ENCODE measurements at regions not wholly inside any gene's neighbourhood (a gene's known extent, or its start where the extent isn't known, plus 50 kb on each side); places are given as distances from the start of the nearest gene placed in this dataset.

DNA sequence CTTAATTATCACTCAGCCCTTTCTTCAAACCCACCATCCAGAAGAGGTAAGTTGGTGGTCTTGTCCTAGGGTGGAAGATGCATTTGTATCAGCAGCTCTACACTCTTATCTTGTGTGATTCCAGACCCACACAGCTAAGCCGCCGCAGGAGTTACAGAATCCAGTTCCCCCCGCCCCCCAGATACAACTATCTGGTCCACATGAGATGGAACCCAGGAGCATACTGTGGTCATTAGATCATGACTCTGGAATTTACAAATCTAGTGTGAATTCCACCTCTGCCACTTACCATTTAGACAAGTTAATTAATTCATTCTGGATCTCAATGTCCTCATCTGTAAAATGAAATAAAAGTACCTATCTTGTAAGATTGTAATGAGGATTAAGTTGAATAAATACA lies 486.4 kb downstream of the BCL11A start:
- H3K4me2 ChIP-seq (ENCODE audit: low read depth, low read length, poor library complexity, severe bottlenecking), result no peak overlapping the region
- no peak overlapping the region for H2AFZ ChIP-seq (ENCODE audit: low read depth, low read length, severe bottlenecking)
- no peaks in the 10 kb centered on the region for H4K20me1 ChIP-seq (ENCODE audit: low read depth, low read length)
- H3K9me2 ChIP-seq (replicated peaks; ENCODE audit: insufficient read depth, low read length), result no peaks in the 10 kb centered on the region
- no peaks in the 10 kb centered on the region for H3F3A ChIP-seq (ENCODE audit: insufficient read depth)
- no peak overlapping the region for H3K4me3 ChIP-seq (ENCODE audit: insufficient read depth, low read length, poor library complexity, severe bottlenecking)
- H3K27ac ChIP-seq (ENCODE audit: low read depth, low read length), result no peak overlapping the region
- H3K27me3 ChIP-seq (ENCODE audit: low read length), result no peaks in the 10 kb centered on the region
- TF ChIP-seq, protein P1, sequence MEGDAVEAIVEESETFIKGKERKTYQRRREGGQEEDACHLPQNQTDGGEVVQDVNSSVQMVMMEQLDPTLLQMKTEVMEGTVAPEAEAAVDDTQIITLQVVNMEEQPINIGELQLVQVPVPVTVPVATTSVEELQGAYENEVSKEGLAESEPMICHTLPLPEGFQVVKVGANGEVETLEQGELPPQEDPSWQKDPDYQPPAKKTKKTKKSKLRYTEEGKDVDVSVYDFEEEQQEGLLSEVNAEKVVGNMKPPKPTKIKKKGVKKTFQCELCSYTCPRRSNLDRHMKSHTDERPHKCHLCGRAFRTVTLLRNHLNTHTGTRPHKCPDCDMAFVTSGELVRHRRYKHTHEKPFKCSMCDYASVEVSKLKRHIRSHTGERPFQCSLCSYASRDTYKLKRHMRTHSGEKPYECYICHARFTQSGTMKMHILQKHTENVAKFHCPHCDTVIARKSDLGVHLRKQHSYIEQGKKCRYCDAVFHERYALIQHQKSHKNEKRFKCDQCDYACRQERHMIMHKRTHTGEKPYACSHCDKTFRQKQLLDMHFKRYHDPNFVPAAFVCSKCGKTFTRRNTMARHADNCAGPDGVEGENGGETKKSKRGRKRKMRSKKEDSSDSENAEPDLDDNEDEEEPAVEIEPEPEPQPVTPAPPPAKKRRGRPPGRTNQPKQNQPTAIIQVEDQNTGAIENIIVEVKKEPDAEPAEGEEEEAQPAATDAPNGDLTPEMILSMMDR (IDR thresholded peaks at IDR 0.05; ENCODE audit: insufficient read depth, low read length, poor library complexity, severe bottlenecking), result no peak
- no peak for TF ChIP-seq EZH2phosphoT487 (conservative IDR thresholded peaks at IDR 0.05; ENCODE audit: low read length)
- H3K36me3 ChIP-seq (ENCODE audit: low read length), result no peaks in the 10 kb centered on the region
- H3K9me3 ChIP-seq (ENCODE audit: insufficient read depth, low read length), result no peaks in the 10 kb centered on the region
- no peaks in the 10 kb centered on the region for H3K79me2 ChIP-seq (ENCODE audit: insufficient read depth, low read length)
- no peak overlapping the region for H3K9ac ChIP-seq (ENCODE audit: low read length)

DNA sequence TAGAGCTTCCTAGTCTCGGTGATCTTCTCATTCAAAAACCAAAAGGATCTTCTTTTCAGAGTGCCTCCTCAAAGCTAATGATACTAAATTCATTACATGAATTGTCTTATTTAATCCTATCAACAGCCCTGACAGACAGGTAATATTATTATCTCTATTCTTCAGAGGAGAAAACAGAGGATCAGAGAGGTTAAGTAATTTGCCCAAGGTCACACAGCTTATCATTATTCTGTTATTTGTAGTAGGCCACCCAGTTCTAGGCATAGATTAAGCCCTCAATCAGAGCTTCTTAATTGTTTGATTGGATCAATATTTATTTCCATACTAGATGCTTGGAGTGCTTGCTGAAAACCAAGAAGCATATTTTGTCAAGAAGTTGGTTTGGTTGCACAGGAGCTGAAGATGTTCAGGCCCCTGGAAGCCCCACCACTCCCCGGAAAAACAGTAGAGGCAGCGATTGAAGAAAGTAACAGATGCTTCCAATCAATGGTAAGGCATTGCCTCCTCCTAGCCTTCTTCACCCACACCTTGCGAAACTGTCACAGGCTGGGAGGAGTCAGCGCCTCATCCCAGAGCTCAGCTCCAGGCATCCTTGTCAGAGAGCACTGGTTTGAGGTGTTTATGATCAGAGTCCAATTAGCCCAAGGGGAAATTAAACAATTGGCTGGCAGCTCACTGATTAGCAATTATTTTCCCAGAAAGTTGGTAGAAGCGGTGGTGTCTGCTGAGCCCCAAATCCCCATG lies 487.2 kb downstream of the BCL11A start:
- H3K27me3 ChIP-seq (ENCODE audit: low read length), result no peaks in the 10 kb centered on the region

DNA sequence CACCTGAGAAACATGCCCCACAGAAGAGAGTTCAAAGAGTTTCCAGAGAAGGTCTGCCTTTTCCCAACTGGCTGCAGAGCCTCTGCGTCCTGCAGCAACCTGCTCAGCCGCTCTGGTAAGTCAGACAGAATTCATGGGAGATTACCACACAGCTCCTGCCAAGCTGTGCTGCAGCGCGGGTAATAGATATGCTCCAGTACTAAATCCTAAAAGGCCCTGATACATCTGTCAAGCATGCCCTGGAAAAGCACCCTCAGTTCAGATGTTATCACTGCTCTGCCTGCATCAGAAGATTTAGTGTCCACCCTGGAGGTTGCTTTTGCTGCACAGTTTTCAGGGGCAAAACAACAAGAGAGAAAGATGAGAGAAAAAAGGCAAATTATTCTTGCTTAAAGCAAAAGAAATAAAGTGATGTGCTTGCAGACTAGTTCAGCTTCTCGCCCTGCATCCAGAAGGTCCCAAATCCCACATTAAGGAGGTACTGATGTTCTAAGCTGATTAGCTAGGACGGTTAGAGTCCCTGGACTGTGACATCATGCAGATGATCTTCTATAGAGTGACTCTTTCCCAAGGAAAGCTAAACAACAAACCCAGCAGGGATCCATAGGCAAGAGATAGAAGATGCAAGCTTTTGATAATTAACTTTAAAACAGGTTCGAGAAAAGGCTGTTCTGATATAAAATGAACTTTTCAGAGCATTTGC lies 488.6 kb downstream of the BCL11A start:
- no peak overlapping the region for H3K4me3 ChIP-seq (ENCODE audit: insufficient read depth, low read length, poor library complexity, severe bottlenecking)
- H3K9ac ChIP-seq (ENCODE audit: low read length), result no peak overlapping the region
- H3K9me2 ChIP-seq (replicated peaks; ENCODE audit: insufficient read depth, low read length), result no peaks in the 10 kb centered on the region
- no peak overlapping the region for H2AFZ ChIP-seq (ENCODE audit: low read depth, low read length, severe bottlenecking)
- no peaks in the 10 kb centered on the region for H3F3A ChIP-seq (ENCODE audit: insufficient read depth)
- TF ChIP-seq, protein P1 (IDR thresholded peaks at IDR 0.05; ENCODE audit: insufficient read depth, low read length, poor library complexity, severe bottlenecking), result no peak
- no peak for TF ChIP-seq EZH2phosphoT487 (conservative IDR thresholded peaks at IDR 0.05; ENCODE audit: low read length)
- H3K4me2 ChIP-seq (ENCODE audit: low read depth, low read length, poor library complexity, severe bottlenecking), result no peak overlapping the region
- no peaks in the 10 kb centered on the region for H4K20me1 ChIP-seq (ENCODE audit: low read depth, low read length)
- no peak overlapping the region for H3K27ac ChIP-seq (ENCODE audit: low read depth, low read length)
- no peaks in the 10 kb centered on the region for H3K27me3 ChIP-seq (ENCODE audit: low read length)
- no peaks in the 10 kb centered on the region for H3K9me3 ChIP-seq (ENCODE audit: insufficient read depth, low read length)
- H3K79me2 ChIP-seq (ENCODE audit: insufficient read depth, low read length), result no peaks in the 10 kb centered on the region
- H3K36me3 ChIP-seq (ENCODE audit: low read length), result no peaks in the 10 kb centered on the region

More for the DNA sequence above, 487.2 kb downstream of the BCL11A start:
- no peak overlapping the region for H2AFZ ChIP-seq (ENCODE audit: low read depth, low read length, severe bottlenecking)
- no peaks in the 10 kb centered on the region for H3F3A ChIP-seq (ENCODE audit: insufficient read depth)
- no peaks in the 10 kb centered on the region for H3K79me2 ChIP-seq (ENCODE audit: insufficient read depth, low read length)
- TF ChIP-seq, protein P1 (IDR thresholded peaks at IDR 0.05; ENCODE audit: insufficient read depth, low read length, poor library complexity, severe bottlenecking), result no peak
- TF ChIP-seq EZH2phosphoT487 (conservative IDR thresholded peaks at IDR 0.05; ENCODE audit: low read length), result no peak
- H3K27ac ChIP-seq (ENCODE audit: low read depth, low read length), result no peak overlapping the region
- H3K9me3 ChIP-seq (ENCODE audit: insufficient read depth, low read length), result no peaks in the 10 kb centered on the region
- no peak overlapping the region for H3K4me2 ChIP-seq (ENCODE audit: low read depth, low read length, poor library complexity, severe bottlenecking)
- no peaks in the 10 kb centered on the region for H4K20me1 ChIP-seq (ENCODE audit: low read depth, low read length)
- no peaks in the 10 kb centered on the region for H3K36me3 ChIP-seq (ENCODE audit: low read length)
- no peaks in the 10 kb centered on the region for H3K9me2 ChIP-seq (replicated peaks; ENCODE audit: insufficient read depth, low read length)
- no peak overlapping the region for H3K9ac ChIP-seq (ENCODE audit: low read length)
- no peak overlapping the region for H3K4me3 ChIP-seq (ENCODE audit: insufficient read depth, low read length, poor library complexity, severe bottlenecking)
